GM12878 (cell line): ENCODE measurements at regions not wholly inside any gene's neighbourhood (a gene's known extent, or its start where the extent isn't known, plus 50 kb on each side); places are given as distances from the start of the nearest gene placed in this dataset.

Experiments used
- ATAC-seq: fragments of 200-7000 bp; cut with Tn5 transposase; 3 replicates; pipeline ENCODE4 v1.9.1; 2020; ENCODE audit warnings: mild to moderate bottlenecking, moderate library complexity
- BruUV-seq: library from RNA; stranded (reverse); fragments of 400-500 nt; replicated peaks from 2 replicates; lab custom pipeline; 2021; lab: Mats Ljungman, UMichigan
- CTCF ChIA-PET: fragments of 300-600 bp; sonication (Branson Sonifier 250); formaldehyde crosslinking; extraction: SDS; loops from one replicate; lab custom pipeline; 2021; ENCODE audit warnings: inconsistent platforms; lab: Yijun Ruan, JAX
- POLR2A ChIA-PET: fragments of 350-600 bp; formaldehyde crosslinking; extraction: SDS; loops from one replicate; lab custom pipeline; 2021; ENCODE audit warnings: inconsistent platforms; lab: Charles Lee
- RAD21 ChIA-PET: fragments of 300-600 bp; sonication (Branson Sonifier 250); formaldehyde crosslinking; loops from one replicate; lab custom pipeline; 2023; ENCODE audit warnings: antibody characterized with exemption; ENCODE audit not compliant: unreplicated experiment; lab: Charles Lee
- SMC1A ChIA-PET: fragments of 300-600 bp; sonication (Branson Sonifier 250); formaldehyde crosslinking; loops from one replicate; lab custom pipeline; 2023; ENCODE audit not compliant: unreplicated experiment, uncharacterized antibody; lab: Charles Lee
- DNase-seq: peaks from one replicate; pipeline ENCODE4 v3.0.0-alpha.2; 2011; ENCODE audit warnings: low read depth, low spot score
- FAIRE-seq: peaks from 3 replicates; lab custom pipeline; 2011; peaks lifted over from hg19 to GRCh38; lab: Jason Lieb, UNC
- H2AFZ ChIP-seq: 2 replicates; pipeline ENCODE4 v1.6.0; 2011; ENCODE audit warnings: low read depth, low read length, control low read depth; ENCODE audit not compliant: control insufficient read depth
- H3K27ac ChIP-seq: 2 replicates; pipeline ENCODE4 v1.5.1; 2011; ENCODE audit warnings: control low read depth; ENCODE audit not compliant: control insufficient read depth, insufficient read depth
- H3K27me3 ChIP-seq, 2 experiments: replicated peaks in 1 of 2; 2 replicates each; pipeline versions ENCODE4 v1.6.0 to v1.6.1; 2011; ENCODE audit warnings: low read length in 1 of 2; ENCODE audit not compliant: control insufficient read depth in 2 of 2, insufficient read depth in 2 of 2
- H3K36me3 ChIP-seq, 2 experiments: 2 replicates each; pipeline ENCODE4 v1.5.1; 2011; ENCODE audit warnings: low read length in 1 of 2; ENCODE audit not compliant: control insufficient read depth in 2 of 2, insufficient read depth in 2 of 2
- H3K4me1 ChIP-seq: 2 replicates; pipeline ENCODE4 v1.6.1; 2011; ENCODE audit warnings: mild to moderate bottlenecking, low read length, moderate library complexity, mixed read lengths; ENCODE audit not compliant: control insufficient read depth, insufficient read depth
- H3K4me2 ChIP-seq: 2 replicates; pipeline ENCODE4 v1.6.0; 2011; ENCODE audit warnings: control low read depth; ENCODE audit not compliant: control insufficient read depth, insufficient read depth
- H3K4me3 ChIP-seq: fragments of 200-600 bp; sonication (generic); 2 replicates; pipeline ENCODE4 v1.5.1; 2016
- H3K79me2 ChIP-seq: 2 replicates; pipeline ENCODE4 v1.6.0; 2011; ENCODE audit warnings: low read length; ENCODE audit not compliant: control insufficient read depth, insufficient read depth
- H3K9ac ChIP-seq: 2 replicates; pipeline ENCODE4 v1.8.0; 2011; ENCODE audit warnings: low read length, control low read depth, mixed read lengths; ENCODE audit not compliant: control insufficient read depth, insufficient read depth
- H3K9me3 ChIP-seq: replicated peaks from 3 replicates; pipeline ENCODE4 v1.5.1; 2011; ENCODE audit warnings: mild to moderate bottlenecking, low read length; ENCODE audit not compliant: control insufficient read depth, insufficient read depth
- H4K20me1 ChIP-seq: 2 replicates; pipeline ENCODE4 v1.6.0; 2011; ENCODE audit not compliant: control insufficient read depth, insufficient read depth
- ATF3 ChIP-seq: IDR thresholded peaks from 2 replicates; pipeline ENCODE4 v1.6.1; 2011; ENCODE audit warnings: low read depth, mild to moderate bottlenecking, low read length, moderate library complexity, borderline replicate concordance; ENCODE audit errors: extremely low read depth
- BACH1 ChIP-seq: fragments of 450-650 bp; IDR thresholded peaks from 2 replicates; pipeline ENCODE4 v1.6.1; 2017; ENCODE audit warnings: mild to moderate bottlenecking, borderline replicate concordance
- BCL11A ChIP-seq: IDR thresholded peaks from 2 replicates; pipeline ENCODE4 v1.6.1; 2011; ENCODE audit warnings: low read depth, low read length
- BCL3 ChIP-seq: IDR thresholded peaks from 2 replicates; pipeline ENCODE4 v1.6.1; 2011; ENCODE audit warnings: borderline replicate concordance, low read depth, mild to moderate bottlenecking, moderate library complexity, low read length; ENCODE audit not compliant: insufficient read depth, poor library complexity, severe bottlenecking
- BRCA1 ChIP-seq: IDR thresholded peaks from 2 replicates; pipeline ENCODE4 v1.6.1; 2011; ENCODE audit warnings: low read depth, low read length, improper control_type of control experiment
- CREB1 ChIP-seq: IDR thresholded peaks from 2 replicates; pipeline ENCODE4 v1.6.1; 2012; ENCODE audit warnings: low read depth, mild to moderate bottlenecking, inconsistent platforms
- CREM ChIP-seq: IDR thresholded peaks from 2 replicates; pipeline ENCODE4 v1.6.1; 2014; ENCODE audit warnings: antibody characterized with exemption, low read depth
- FOXM1 ChIP-seq: IDR thresholded peaks from 2 replicates; pipeline ENCODE4 v1.6.1; 2012; ENCODE audit warnings: low read depth, mild to moderate bottlenecking, inconsistent platforms, low read length, moderate library complexity
- MEF2B ChIP-seq: fragments of 450-650 bp; IDR thresholded peaks from 2 replicates; pipeline ENCODE4 v1.6.1; 2018; ENCODE audit warnings: mild to moderate bottlenecking, moderate library complexity; ENCODE audit not compliant: partially characterized antibody, poor library complexity, severe bottlenecking
- POLR2AphosphoS2 ChIP-seq: IDR thresholded peaks from 2 replicates; pipeline ENCODE4 v1.6.1; 2011; ENCODE audit warnings: low read depth, mild to moderate bottlenecking, low read length, improper control_type of control experiment, moderate library complexity
- RBBP5 ChIP-seq: fragments of 200-600 bp; sonication (generic); conservative IDR thresholded peaks from 2 replicates; pipeline ENCODE4 v1.6.1; 2016
- RELB ChIP-seq: fragments of 450-650 bp; IDR thresholded peaks from 2 replicates; pipeline ENCODE4 v1.6.1; 2017; ENCODE audit warnings: low read depth, mild to moderate bottlenecking, moderate library complexity
- RFX5 ChIP-seq: IDR thresholded peaks from 2 replicates; pipeline ENCODE4 v1.6.1; 2011; ENCODE audit warnings: low read depth, low read length, improper control_type of control experiment
- SP1 ChIP-seq: IDR thresholded peaks from one replicate; pipeline ENCODE4 v1.6.1; 2011; ENCODE audit warnings: low read depth, low read length
- ZBTB33 ChIP-seq: fragments of 450-650 bp; IDR thresholded peaks from 2 replicates; pipeline ENCODE4 v1.6.1; 2017; ENCODE audit warnings: mild to moderate bottlenecking
- WGBS: methylation state at CpG from one replicate; pipeline ENCODE4 v1.1.6; 2016; ENCODE audit warnings: low lambda C conversion rate; ENCODE audit not compliant: insufficient replicate concordance, insufficient coverage; ENCODE audit errors: missing lambda C conversion rate; 5-methylcytosine and 5-hydroxymethylcytosine counted together
- in situ Hi-C: fragments of 300-500 bp; cut with MboI; formaldehyde crosslinking; loops from 9 replicates; pipeline ENCODE4 v1.14.3; 2018; ENCODE audit warnings: mixed read lengths
- intact Hi-C: fragments of 100-400 bp; cut with micrococcal nuclease; formaldehyde crosslinking; loops from one replicate; pipeline ENCODE4 v1.14.2; 2022; ENCODE audit not compliant: unreplicated experiment

- Histone ChIP-seq H3K27ac (no peak overlapping the region), H3K79me2 (no peaks in the 10 kb centered on the region), H3K9me3 (no peaks in the 10 kb centered on the region), H3K4me2 (no peak overlapping the region), H3K4me1 (no peaks in the 10 kb centered on the region), H3K9ac (no peak overlapping the region), H3K36me3 (no peaks in the 10 kb centered on the region), H4K20me1 (no peaks in the 10 kb centered on the region), H2AFZ (no peak overlapping the region), H3K4me3 (no peak overlapping the region), H3K27me3 (no peaks in the 10 kb centered on the region)
- FAIRE-seq (no peak), DNase-seq (no peak), ATAC-seq (no peak)
- ChIA-PET SMC1A (no interaction called here), CTCF (interaction anchor here (1.0 kb wide), 1 partner anchor 25 kb away, joined by 3 read pairs; no protein-coding TSS in a partner anchor), RAD21 (no interaction called here), POLR2A (no interaction called here)
- no TSS peak for BruUV-seq
- in situ Hi-C loops: no loop called here
- TF ChIP-seq RBBP5 (no peak), ZBTB33 (no peak), CREB1 (no peak), BACH1 (no peak), FOXM1 (no peak)
- intact Hi-C loops: no loop called here
- 17% methylated on average over 1 of the region's 1 CpG for WGBS
Measured at GRCh38 chr3:160112481-160112880, 112.7 kb upstream of the C3orf80 start.

GRCh38 chr3:160112996-160113395 is 112.2 kb upstream of the C3orf80 start:
- in situ Hi-C loops (no loop called here), intact Hi-C loops (no loop called here)
- H3K9me3 ChIP-seq: no peaks in the 10 kb centered on the region
- CTCF ChIA-PET: no interaction called here
- H3K4me1 ChIP-seq: no peaks in the 10 kb centered on the region
- H4K20me1 ChIP-seq: no peaks in the 10 kb centered on the region
- SMC1A ChIA-PET: no interaction called here
- POLR2A ChIA-PET: no interaction called here
- BruUV-seq: no TSS peak
- H3K4me3 ChIP-seq: no peak overlapping the region
- FAIRE-seq: no peak
- ATAC-seq: no peak
- H3K79me2 ChIP-seq: no peaks in the 10 kb centered on the region
- RAD21 ChIA-PET: no interaction called here
- no peak overlapping the region for H2AFZ ChIP-seq
- no peak for DNase-seq
- 58% methylated on average over 4 of the region's 4 CpGs for WGBS
- no peaks in the 10 kb centered on the region for H3K27me3 ChIP-seq
- no peak overlapping the region for H3K9ac ChIP-seq
- H3K36me3 ChIP-seq: no peaks in the 10 kb centered on the region
- no peak overlapping the region for H3K27ac ChIP-seq
- H3K4me2 ChIP-seq: no peak overlapping the region
- TF ChIP-seq BCL3 (no peak), BCL11A (no peak), ATF3 (no peak), RFX5 (no peak), SP1 (no peak), RELB (no peak), POLR2AphosphoS2 (no peak), MEF2B (no peak), BRCA1 (no peak), CREM (no peak)
